ENCODE measurements at regions not wholly inside any gene's neighbourhood (a gene's known extent, or its start where the extent isn't known, plus 50 kb on each side); places are given as distances from the start of the nearest gene placed in this dataset.
"Not testable (repeated sequence)": the region's sequence is repeated elsewhere in the genome, so short reads cannot be mapped to it uniquely, and the experiment has no call there.

GRCh38 chrX:3943965-3944364 lies 230.5 kb upstream of the PRKX start:
- DNase-seq: no peak
- intact Hi-C loops (cut with micrococcal nuclease): no loop called here

DNA sequence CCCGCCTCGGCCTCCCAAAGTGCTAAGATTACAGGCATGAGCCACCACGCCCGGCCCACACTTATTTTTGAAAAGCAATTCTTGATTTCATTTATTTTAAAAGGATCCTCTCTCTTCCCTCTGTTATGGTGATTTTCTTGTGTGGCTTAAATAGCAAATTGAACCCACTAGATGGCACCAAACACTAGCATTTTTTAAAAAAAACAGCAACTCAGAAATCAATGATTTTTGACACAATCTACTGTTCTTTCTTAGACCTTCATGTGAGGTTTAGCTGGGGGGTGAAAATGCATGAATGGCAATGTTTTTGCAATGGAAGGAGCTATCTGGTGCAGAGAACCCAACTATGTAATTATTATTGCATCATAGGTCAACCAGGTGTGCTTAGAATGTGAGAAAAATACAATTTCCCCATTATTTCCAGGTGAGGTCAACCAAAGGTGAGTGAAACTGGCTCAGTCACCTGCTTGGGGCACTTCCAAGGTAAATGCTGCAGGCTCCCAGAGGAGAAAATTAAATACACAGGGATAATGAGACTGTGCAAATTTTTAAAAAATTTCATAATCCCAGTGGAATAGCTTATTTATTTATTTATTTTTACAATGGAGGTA lies 226.7 kb upstream of the PRKX start:
- ATAC-seq (no peak), DNase-seq (no peak)
- intact Hi-C loops (cut with micrococcal nuclease): no loop called here

More at GRCh38 chrX:3943965-3944364, 230.5 kb upstream of the PRKX start:
- ATAC-seq: no peak

GRCh38 chrX:3938587-3938986 lies 225.1 kb upstream of the PRKX start:
- ATAC-seq (no peak), DNase-seq (no peak)
- intact Hi-C loops (cut with micrococcal nuclease): no loop called here

GRCh38 chrX:3935196-3935595 lies 221.7 kb upstream of the PRKX start:
- DNase-seq; ATAC-seq; intact Hi-C loops (cut with micrococcal nuclease): not testable (repeated sequence)

DNA sequence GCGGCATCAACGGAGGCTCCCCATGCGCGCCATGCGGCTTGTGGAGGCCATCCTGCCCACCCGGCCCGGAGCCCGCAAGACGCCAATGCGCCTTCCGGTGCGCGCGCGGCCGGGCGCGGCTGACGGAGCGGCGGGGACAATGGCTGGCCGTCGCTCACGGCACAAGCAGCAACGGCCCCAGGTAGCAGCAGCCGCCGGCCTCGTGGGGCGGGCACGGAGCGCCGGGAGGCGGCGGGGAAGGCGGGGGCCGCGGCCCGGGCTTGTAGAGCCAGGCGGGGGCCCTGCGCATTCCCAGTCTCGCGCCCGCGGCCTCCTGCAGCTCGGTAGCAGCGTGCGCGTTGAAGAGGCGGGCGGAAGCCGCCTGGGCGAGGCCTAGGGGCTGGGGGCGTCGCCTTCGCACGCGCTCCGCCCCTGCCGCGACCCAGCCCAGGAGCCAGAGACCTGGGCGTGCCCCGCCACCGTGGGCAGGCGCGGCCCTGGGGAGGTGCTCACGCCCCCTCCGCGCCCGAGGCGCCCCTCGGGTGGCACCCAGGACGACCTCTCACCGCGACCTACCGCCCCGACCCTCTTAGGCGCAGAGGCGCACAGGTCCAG lies 207.1 kb upstream of the PRKX start:
- DNase-seq; intact Hi-C loops (cut with micrococcal nuclease): not testable (repeated sequence)
- peak; percentile 89 for ATAC-seq

DNA sequence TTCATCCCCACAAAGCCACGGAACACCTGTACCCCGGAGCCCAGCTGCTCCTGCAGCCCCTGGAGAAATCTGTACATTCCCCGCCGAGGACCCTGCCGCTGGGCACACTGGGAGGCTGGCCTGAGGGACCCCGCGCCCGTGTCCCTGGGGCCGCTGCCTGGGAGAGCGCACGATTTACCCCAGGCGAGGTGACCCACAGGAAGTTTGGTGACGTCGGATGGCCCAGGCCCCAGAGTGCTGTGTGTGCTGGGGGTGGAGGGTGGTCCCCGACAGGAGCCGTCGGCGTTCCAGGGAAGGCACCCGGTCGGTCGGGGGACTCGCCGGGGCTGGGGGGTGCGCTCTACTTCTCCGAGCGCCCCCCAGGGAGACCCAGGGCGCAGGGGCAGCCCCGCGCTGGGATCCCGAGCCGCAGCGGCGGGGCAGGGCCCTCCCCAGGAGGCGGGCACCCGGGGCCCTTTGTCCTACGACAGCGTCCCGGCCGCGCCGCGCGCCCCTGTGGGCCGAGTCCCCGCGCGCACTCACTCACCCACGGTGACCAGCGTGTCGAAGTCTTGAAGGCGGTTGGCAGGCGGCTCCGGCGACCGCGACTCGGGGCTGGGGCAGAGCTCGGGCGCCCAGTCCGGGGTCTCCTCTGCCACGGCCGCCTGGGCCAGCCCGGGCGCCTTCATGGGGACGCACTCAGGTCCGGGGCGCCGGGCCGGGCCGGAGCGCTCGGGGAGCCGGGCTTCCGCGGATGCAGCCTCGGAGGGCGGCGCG lies 206.4 kb upstream of the PRKX start:
- DNase-seq; intact Hi-C loops (cut with micrococcal nuclease): not testable (repeated sequence)
- ATAC-seq: peak; percentile 41

GRCh38 chrX:3914813-3915212 lies 201.4 kb upstream of the PRKX start:
- DNase-seq; ATAC-seq; intact Hi-C loops (cut with micrococcal nuclease): not testable (repeated sequence)

- ATAC-seq; intact Hi-C loops (cut with micrococcal nuclease); DNase-seq: not testable (repeated sequence)
Measured at GRCh38 chrX:3914059-3914458, 200.6 kb upstream of the PRKX start.

- ATAC-seq; DNase-seq; intact Hi-C loops (cut with micrococcal nuclease): not testable (repeated sequence)
Measured at GRCh38 chrX:3911012-3911411, 197.6 kb upstream of the PRKX start.

DNA sequence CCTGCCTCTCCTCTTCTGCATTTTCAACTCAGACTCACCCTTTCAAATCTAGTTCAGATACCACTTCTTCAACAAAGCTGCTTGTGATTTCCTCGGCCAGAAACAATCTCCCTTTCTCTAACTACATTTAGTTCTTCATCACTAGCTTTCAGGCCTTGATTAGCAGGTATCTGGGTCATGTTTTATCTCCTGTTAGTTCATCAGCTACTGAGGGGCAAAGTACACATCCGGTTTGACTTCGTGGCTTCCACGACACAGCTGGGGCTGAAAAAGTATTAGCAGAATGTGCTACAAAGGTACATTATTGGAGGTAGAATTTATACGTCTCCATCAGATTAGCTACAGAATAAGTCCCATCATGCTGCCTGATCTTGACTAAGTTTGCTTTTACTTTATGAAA lies 197.2 kb upstream of the PRKX start:
- intact Hi-C loops (cut with micrococcal nuclease); ATAC-seq: not testable (repeated sequence)

GRCh38 chrX:3905522-3906258 lies 192.2 kb upstream of the PRKX start:
- ATAC-seq; DNase-seq; intact Hi-C loops (cut with micrococcal nuclease): not testable (repeated sequence)

More for the DNA sequence above, 197.2 kb upstream of the PRKX start:
- not testable (repeated sequence) for DNase-seq

- ATAC-seq; DNase-seq; intact Hi-C loops (cut with micrococcal nuclease): not testable (repeated sequence)
Measured at GRCh38 chrX:3902222-3902621, 188.8 kb upstream of the PRKX start.

DNA sequence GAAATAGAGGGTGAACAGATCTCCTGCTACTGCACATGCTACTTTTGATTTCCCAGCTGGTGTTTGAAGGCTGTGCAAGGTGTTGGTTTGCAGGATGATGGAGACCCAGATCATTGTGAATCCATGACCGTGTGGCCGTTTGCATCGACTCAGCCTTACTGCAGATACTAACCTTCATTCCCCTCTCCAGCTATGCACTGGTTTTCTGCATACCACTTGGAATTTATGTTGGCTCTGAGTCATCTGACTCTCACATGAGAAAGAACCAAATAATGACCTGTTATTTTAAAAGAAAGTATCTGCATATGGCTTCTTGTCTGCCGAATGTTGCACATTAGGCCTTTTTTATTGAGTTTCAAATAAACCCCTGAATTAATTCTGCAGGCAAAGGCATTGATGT lies 183.3 kb upstream of the PRKX start:
- intact Hi-C loops (cut with micrococcal nuclease); DNase-seq; ATAC-seq: not testable (repeated sequence)

DNA sequence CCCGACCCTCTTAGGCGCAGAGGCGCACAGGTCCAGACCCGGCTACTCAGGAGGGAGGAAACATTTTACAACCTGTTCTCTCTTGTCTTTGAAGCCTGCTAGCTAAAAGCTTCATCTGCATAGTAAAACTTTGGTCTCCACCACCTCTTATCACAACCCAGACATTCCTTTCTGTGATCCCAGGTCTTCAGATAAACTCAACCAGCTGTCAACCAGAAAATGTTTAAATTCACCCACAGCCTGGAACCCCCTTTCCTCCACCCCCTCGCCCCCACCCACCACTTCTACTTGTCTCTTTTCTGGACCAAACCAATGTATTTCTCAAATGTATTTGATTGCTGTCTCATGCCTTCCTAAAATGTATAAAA lies 169.1 kb upstream of the PRKX start:
- ATAC-seq; intact Hi-C loops (cut with micrococcal nuclease); DNase-seq: not testable (repeated sequence)

- ATAC-seq: peak; percentile 88
- intact Hi-C loops (cut with micrococcal nuclease); DNase-seq: not testable (repeated sequence)
Measured at GRCh38 chrX:3881898-3882552, 168.6 kb upstream of the PRKX start.

DNA sequence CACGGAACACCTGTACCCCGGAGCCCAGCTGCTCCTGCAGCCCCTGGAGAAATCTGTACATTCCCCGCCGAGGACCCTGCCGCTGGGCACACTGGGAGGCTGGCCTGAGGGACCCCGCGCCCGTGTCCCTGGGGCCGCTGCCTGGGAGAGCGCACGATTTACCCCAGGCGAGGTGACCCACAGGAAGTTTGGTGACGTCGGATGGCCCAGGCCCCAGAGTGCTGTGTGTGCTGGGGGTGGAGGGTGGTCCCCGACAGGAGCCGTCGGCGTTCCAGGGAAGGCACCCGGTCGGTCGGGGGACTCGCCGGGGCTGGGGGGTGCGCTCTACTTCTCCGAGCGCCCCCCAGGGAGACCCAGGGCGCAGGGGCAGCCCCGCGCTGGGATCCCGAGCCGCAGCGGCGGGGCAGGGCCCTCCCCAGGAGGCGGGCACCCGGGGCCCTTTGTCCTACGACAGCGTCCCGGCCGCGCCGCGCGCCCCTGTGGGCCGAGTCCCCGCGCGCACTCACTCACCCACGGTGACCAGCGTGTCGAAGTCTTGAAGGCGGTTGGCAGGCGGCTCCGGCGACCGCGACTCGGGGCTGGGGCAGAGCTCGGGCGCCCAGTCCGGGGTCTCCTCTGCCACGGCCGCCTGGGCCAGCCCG lies 167.9 kb upstream of the PRKX start:
- peak; percentile 38 for ATAC-seq
- DNase-seq; intact Hi-C loops (cut with micrococcal nuclease): not testable (repeated sequence)

- intact Hi-C loops (cut with micrococcal nuclease); DNase-seq; ATAC-seq: not testable (repeated sequence)
Measured at GRCh38 chrX:3876393-3876792, 162.9 kb upstream of the PRKX start.

DNA sequence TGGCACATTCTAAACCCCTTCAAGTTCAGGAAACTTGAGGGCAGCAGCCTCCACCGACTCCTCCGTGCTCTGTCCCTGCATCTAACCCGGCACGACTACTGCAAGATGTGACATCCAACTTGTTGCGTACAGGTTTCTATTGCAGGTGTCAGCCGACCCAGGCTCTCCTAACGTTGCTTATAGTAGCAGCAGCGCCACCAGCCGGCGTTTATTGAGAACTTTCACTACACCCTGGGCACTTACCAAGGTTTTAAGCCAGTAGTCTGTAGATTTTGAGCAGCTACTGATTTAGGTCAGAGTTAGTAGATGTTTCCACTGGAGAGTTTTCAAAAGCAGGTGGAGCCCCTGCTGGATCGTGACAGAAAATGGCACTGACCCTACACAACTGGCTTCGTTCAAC lies 162.2 kb upstream of the PRKX start:
- DNase-seq; ATAC-seq; intact Hi-C loops (cut with micrococcal nuclease): not testable (repeated sequence)
